SHP77 (cell line): ENCODE measurements at regions not wholly inside any gene's neighbourhood (a gene's known extent, or its start where the extent isn't known, plus 50 kb on each side); places are given as distances from the start of the nearest gene placed in this dataset.
"Not testable (repeated sequence)": the region's sequence is repeated elsewhere in the genome, so short reads cannot be mapped to it uniquely, and the experiment has no call there.

Source experiments
- DNase-seq, 2 experiments: peaks; one replicate each; lab custom pipeline; 2025; lab: John Stamatoyannopoulos, UW

DNA sequence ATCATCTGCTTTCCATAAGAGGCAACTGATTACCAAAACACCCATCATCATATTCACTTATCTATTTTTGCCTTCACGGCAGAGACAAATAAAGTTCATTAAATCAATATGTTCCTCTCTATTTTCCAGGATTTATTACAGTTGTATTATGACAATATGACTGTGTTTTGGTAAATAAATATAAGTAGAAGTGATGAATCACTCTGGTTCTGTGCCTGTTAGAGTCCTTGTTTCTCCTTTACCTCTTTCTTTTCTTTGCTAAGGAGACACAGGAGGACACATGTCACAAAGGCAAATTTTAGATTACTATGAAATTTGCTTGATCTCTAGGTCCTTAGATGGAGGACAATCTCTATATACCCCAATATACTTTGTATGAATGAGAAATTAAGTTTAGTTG, 152.6 kb upstream of the PLSCR5 start:
- DNase-seq = no peak

DNA sequence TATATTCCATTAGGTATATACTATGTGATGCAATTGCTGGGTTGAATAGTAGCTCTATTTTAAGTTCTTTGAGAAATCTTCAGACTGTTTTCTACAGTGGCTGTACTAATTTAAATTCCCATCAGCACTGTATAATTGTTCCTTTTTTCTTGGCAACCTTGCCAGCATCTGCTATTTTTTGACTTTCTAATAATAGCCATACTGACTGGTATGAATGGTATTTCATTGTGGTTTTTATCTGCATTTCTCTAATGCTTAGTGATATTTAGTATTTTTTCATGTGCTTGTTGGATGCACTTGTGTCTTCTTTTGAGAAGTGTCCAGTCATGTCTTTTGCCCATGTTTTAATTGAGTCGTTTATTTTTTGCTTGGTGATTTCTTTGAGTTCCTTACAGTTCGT, 145.1 kb upstream of the PLSCR5 start:
- DNase-seq = no peak

DNA sequence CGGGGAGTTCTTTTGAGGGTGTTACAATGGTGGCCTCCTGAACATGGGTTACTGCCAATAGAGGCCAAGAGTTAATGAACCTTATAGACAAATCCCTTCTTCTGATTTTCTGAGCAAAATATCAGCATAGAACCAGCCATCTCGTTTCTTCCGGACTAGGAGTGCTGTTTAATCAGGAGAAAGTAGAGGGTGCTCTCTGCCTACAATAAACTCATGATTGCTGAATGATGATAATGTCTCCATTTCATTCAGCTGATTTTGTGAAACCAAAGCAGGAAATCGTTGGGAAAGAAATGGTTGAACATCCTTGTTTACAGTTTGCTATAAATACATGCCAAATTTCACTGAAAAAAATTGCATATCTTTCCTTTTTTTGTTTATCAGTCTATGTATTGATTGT, 142.8 kb upstream of the PLSCR5 start:
- DNase-seq = no peak

DNA sequence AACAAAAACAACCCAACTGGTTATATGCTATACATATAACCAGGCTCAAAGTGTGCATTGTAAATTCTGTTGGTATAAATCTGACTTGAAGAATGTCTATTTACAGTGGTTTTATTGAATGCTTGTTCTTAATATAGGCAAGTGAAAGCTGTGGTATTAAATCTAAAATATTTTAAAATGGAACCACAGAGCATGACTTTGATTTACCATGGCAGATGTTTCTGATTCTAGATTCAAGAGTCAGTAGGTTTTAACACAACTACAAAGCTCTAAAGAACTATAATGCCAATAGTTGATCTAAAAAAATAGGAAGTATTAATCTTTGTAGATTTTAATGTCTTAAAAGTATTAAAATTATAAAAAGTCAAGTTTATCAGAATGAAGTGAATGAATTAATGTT, 141.9 kb upstream of the PLSCR5 start:
- DNase-seq = no peak

DNA sequence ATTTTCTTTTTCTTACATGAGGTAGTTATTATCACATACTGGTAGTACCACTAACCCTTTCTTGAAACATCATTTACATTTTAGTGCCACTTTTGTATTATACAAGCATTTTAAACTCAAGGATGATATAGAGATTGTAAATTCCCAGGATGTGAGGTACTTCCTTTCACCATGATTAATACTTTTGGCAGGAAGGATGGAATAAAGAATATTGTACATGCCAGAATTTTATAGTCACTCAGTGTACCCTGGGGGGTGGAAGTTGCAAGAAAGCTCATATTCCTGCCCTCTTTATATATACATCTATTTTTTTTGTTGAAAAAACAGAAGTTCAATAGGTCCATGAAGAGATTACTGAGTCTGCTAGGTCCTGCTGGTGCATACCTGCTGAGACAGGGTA, 141.0 kb upstream of the PLSCR5 start:
- DNase-seq = no peak

DNA sequence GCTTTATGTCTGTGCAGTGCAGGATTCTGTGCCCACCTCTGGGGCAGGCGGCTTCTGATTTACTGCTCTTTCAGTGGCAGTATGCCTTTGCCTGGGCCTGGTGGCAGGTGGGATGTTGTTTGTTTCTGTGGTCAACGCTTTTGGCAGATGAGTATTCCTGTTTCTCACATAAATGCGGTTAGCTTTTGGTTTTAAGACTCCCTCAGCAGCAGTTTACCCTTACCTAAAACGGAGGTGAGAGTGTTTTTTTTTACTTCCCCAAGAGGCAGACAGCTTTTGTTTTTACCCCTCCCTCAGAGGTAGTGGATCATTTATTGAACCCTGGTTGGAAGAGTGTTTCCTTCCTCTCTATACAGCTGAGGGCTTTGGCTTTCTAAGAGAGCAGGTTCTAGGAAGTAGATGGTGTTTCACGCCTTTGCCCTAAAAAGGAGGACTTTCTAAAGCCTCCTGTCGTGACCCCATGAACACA, 134.1 kb upstream of the PLSCR5 start:
- peak; percentile 10 to 54 for DNase-seq

DNA sequence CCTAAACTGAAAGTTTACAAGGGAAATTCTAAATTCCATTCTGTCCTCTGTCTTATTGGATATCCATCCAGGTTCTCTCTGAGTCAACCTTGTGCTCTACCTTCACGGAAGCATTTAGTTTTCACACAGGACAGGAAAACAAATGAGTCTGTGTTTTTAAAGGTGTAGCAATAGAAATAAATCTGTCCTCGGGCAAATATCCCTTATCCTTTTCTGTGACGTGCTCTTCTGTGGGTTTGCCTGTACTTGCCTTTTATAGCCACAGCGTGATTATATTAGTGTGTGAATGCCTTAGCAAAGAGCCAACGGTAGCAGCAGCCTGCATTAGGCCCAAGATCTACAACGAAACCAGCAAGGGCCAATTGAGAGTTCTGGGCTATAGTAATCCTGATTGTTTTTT, 127.2 kb upstream of the PLSCR5 start:
- DNase-seq = no peak

DNA sequence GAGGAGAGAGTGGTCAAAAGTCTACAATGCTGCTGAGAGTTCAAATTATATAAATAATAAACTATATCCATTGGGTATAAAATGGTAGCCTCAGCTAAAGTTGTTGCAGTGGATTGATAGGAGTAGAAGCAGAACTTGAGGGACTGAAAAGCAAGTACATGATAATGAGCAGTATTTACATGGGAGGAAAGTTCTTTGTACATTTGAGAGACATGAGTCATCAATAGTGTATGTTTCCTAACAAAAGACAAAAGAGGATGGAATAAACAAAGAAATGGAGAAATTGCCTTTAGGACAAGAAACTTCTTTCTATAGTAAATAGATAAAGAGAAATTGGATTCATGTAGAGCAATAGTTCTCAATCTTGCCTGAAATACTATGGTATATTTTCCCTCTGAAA, 110.0 kb upstream of the PLSCR5 start:
- no peak for DNase-seq

DNA sequence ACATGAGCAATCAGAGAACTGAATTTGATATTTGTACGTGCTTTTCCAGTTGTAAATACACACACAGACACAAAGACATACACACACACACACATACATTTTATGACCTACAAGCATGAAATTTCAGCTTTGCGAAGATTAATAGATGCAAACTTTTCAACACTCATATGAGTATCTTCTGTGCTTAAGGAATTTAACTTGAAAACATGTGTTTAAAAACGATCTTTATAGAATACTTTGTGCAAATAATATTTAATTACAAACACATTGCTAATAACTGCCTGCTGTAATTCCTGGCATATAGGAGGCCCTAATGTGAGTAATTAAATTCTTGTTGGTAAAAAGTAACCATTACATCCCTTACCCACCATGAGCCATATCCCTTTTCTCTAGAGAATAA, 107.7 kb upstream of the PLSCR5 start:
- no peak for DNase-seq

DNA sequence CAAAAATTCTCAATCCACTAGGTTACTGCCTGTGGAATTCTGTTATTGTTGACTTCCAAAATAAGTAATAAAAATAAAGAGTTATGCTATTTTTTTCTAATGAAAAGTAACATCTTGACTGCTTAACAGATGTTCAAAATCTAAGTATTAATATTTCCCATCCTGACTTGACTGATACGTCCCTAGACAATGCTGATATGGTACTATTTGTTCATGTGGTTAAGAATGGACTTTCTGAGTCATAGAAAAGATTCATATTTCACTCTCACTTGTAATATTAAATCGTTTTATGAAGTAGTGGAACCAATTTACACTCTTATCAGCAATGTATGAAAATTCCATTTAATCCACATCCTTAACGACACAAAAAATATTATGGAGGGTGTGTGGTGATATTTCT, 104.8 kb upstream of the PLSCR5 start:
- DNase-seq = no peak

DNA sequence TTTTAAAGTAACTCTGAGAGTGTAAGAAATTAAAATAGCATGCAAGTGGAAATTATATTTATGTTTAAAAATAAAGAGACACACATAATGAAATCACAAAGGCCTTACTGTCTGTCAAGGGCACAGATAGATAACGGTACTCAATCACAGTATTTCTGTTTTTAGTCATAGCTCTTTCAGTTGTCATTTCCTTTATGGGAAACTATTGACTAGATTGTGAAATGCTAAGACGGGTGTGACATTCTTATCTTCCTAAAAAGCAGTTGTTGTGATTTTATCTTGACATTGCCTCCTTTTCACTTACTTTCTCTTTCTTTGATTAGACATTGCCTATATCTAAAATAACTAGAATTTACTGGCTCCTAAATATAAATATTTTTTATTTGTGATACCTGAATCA, 100.1 kb upstream of the PLSCR5 start:
- DNase-seq = no peak

DNA sequence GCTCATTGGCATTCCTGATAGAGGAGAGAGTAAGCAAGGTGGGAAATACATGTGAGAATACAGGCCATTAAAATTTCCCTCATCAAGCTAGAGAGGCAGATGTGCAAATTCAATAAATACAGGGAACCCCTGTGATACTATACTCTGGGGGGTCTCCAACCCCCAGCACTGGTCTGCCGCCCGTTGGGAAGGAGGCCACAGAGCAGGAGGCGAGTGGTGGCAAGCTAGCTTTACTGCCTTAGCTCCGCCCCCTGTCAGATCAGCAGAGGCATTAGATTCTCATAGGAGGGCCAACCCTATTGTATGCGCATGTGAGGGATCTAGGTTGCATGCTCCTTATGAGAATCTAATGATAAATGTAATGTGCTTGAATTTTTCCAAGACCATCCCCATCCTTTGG, 97.1 kb upstream of the PLSCR5 start:
- DNase-seq = no peak

DNA sequence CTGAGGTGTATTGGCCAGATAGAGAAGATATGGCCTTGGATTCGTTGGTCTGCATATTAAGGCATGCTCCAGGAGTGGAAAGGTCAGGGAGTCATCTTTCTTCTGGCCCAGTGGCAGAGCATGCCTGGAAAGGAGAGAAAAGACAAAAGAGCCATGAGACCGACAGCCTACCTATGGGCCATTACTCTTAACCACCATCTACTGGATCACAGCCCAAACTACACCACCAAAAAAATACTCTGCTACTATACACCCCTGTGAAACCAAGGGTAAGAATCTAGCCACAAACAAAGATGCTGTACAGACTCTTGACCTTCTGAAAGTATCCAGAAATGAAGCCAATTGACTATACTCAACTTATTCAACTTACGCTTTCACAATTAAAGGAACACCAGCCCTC, 96.1 kb upstream of the PLSCR5 start:
- DNase-seq = no peak

DNA sequence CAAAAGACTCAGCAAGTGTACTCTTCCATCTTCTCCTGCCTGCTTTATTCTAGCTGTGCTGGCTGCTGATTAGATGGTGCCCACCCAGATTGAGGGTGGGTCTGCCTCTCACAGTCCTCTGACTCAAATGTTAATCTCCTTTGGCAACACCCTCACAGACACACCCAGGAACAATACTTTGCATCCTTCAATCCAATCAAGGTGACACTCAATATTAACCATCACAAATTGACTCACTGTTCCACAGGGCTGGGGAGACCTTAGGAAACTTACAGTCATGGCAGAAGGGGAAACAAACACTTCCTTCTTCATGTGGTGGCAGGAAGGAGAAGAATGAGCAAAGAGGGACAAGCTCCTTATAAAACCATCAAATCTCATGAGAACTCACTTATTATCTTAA, 94.9 kb upstream of the PLSCR5 start:
- not testable (repeated sequence) for DNase-seq

DNA sequence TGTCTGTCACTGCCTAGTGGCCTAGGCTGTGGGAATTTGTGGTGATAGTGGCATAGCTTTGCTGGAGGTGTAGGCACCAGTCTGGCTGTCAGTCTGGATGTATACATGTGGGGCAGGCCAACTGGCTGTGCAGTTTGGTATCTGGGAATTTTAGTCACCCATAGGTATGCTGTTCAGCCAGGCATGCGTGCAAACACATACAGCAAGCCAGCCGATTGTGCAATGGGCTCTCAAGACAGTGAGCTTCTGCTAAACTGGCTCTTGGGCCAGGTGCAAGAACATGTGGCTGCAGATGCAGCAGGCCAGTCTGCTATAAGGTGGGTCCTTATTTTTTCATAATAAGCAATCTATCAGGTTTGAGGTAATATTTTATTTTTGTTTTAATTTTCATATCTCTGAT, 87.1 kb upstream of the PLSCR5 start:
- no peak for DNase-seq

DNA sequence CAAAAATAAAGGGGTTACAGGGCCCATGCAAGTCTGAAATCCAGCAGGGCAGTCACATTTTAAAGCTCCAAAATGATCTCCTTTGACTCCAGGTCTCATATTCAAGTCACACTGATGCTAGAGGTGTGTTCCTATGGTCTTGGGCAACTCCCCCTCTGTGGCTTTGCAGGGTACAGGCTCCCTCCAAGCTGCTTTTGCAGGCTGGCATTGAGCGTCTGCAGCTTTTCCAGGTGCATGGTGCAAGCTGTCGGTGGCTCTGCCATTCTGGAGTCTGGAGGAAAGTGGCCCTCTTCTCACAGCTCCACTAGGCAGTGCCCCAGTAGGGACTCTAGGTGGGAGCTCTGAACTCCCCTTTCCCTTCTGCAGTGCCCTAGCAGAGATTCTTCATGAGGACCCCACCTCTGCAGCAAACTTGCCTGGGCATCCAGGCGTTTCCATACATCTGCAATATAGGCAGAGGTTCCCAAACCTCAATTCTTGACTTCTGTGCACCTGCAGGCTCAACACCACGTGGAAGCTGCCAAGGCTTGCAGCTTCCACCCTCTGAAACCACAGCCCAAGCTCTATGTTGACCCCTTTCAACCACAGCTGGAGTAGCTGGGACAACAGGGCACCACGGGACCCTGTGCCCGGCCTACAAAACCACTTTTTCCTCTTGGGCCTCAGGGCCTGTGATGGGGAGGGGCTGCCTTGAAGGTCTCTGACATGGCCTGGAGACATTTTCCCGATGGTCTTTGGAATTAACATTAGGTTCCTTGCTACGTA, 80.1 kb upstream of the PLSCR5 start:
- DNase-seq = no peak

DNA sequence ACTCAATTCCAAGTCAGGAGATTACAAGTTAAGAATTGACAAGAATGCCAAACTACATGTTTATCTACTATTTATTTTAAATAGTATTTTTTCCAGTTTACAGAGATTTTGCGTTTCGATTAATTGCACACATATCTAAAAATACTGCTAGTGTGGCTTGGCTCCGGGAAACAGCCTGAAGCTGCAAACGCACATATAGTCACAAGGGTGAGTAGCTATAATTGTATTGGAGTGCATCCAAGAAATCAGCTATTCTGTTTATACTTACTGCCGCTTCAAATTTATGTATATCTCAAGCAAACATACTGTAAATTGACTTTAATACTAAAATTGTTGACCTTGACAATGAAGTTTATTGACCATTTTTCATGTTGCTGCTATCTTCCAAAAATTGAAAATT, 77.0 kb upstream of the PLSCR5 start:
- DNase-seq = peak; percentile 55 to 75

DNA sequence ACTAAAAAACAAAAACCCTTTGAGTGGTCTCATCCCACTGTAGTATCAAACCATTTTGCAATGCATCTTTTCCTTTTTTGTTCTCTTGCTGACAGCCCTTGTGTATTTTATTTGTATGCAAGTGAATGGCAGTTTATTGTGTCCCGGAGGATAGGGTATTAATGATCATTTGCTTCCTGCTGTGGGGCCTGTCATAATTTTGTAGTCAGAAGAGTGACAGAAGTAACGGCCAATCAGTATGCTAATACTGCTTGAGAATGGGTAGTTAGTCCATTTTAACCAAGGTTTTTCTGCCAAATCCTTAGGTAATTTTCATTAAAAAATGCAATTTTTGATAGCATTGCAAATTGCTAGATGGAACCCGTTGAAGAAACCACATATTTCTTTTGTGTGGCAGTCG, 75.5 kb upstream of the PLSCR5 start:
- DNase-seq = no peak

DNA sequence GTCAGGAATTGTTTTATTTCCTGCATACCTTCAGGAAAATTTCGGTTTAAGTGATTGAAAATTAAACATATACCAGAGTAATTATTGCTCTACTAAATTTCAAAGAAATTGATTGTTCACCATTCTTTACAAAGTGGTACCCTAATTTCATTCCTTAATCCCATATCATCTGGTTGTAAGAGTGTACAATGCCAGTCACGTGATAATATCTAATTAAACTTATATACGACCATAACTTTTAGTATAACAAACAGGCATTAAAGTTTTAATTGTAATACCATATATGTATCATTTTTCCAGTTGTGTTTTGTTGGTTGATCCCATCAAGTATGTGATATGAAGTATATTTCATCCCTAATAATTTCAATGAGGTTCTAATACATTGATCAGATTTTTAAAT, 74.8 kb upstream of the PLSCR5 start:
- no peak for DNase-seq

DNA sequence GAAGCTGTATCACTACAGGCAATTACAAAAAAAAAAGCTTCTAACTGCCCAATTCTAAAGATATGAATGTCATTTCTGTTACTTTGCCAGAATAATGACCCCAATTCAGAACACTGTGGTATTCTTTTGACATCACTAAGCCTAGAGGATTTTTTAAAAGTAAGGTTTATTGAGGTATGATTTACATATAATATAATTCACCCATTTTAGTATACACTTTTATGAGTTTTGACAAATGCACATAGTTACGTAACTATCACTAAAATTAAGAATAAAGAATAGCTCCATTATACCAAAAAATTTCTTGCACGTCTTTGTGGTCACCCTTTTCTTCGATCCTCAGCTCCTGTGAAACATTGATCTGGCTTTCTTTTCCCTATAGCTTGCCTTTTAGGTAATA, 74.0 kb upstream of the PLSCR5 start:
- DNase-seq = no peak

DNA sequence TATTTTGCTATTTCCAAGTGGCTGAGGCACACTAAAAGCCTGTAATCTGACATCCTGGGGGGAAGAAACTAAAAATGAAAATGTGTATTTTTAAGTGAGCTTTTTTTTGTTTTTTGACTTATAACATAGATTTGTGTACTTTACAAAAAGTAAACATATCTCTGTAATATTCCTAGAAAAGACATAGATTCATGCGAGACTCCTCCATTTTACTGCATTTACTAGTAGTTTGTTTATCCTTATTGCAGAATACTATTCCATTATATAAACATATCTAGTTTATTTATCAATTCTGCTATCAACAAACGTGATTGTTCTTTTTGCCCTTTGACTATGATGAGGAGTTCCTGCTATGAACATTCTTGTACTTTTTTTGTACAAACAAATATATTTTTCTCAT, 67.8 kb upstream of the PLSCR5 start:
- DNase-seq = no peak

DNA sequence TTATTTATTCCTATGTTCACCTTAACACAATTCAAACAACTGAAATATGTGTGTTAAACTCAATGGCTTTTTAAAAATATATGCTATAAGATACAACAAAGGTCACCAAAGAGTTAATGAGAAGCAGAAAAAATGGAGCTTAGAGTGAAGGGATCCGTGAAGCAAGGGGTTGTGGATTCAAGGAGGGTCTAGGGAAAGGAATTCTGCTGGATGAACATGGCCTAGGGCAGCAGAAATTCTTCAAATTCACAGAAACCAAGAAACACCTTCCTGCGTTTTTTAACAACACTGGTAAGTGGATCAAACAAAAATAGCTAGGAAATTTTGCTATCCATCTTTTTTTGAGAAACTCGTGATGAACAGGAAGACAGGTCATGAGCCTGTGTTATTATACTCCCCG, 59.3 kb upstream of the PLSCR5 start:
- DNase-seq = no peak

DNA sequence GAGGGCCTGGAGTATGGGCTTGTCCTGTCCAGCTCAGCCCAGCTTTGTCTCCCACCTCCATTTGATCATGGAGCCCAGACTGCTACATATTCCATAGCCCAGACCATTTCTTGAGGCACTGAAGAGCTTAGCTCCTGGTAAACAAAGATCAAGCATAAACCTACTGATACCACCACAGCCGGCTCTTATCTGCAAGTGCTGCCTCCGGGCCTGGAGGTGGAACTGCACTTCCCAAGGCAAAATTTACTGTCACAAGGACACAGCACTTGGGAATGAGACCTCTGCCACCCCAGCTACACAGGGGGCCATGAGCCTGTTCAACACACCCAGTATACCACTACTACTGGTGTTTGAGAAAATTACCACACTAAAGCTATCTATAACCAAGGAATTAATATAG, 53.7 kb upstream of the PLSCR5 start:
- DNase-seq = no peak

DNA sequence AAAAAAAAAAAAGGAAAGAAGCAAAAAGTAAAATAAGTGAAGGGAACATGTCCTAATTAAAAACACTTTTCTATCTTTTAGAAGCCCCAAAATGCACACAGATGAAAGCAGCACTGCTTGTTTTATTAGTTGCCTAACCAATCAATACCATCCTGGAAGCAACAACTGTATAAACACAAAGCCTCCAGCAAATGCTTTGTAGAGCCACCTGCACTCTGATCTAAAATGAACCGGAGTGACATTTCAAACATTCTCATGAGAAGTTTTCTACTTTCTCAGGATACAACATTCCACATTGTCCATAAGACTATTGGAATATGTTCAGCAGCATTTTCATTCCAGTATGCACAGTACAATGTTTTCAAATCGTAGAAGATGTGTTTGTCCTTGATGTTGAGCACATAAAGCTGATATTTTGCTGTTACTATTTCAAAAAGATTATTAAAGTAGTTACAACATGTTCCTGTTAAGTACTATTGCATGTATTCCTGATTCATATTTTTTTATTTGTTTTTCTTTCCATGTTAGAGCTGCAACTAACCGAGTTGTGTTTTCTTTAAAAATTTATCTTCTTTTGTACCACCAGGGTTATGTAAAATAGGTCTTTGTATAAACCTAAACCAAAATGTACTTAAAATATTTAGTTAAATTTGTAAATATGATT, 50.3 kb upstream of the PLSCR5 start:
- peak; percentile 27 to 65 for DNase-seq
